Stimulated activated CD8-positive, alpha-beta memory T cell treated with anti-CD3 and anti-CD28 coated beads, Interleukin-4, amount 100 ng/mL, for 1 hour (primary cell): ENCODE measurements at regions not wholly inside any gene's neighbourhood (a gene's known extent, or its start where the extent isn't known, plus 50 kb on each side); places are given as distances from the start of the nearest gene placed in this dataset.

ENCODE experiments used
- DNase-seq, 2 donors: peaks; one replicate each; pipeline ENCODE4 v3.0.0-alpha.2; 2020; ENCODE audit warnings: low read depth in 2 of 2, low spot score in 1 of 2

DNA sequence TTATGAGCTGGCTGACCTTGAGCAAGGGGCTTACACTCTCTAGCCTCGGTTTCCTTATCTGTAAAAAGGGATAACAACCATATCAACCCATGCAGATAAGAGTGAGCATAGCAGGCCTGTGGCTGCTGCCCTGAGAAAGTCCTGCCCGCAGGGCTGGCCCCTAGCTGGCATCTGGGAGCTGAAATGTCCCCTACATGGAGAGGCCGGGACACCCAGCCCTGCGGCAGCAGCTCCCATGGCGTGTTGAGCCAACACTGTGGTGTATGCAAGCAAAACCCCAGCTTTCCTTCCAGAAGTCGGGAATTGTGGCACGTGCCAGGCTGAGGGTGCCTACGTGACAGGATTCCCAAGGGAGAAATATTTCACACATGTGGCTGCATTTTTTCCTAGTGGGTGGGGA is 358.9 kb downstream of the CTTN start:
- no peak for DNase-seq

DNA sequence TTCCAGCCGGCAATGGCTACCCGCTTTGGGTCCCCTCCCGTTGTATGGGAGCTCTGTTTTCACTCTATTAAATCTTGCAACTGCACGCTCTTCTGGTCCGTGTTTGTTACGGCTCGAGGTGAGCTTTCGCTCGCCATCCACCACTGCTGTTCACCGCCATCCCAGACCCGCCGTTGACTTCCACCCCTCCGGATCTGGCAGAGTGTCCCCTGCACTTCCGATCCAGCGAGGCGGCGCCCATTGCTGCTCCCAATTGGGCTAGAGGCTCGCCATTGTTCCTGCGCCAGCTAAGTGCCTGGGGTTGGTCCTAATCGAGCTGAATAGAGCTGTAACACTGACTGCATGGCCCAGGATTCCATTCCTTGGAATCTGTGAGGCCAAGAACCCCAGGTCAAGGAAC is 359.9 kb downstream of the CTTN start:
- no peak for DNase-seq

DNA sequence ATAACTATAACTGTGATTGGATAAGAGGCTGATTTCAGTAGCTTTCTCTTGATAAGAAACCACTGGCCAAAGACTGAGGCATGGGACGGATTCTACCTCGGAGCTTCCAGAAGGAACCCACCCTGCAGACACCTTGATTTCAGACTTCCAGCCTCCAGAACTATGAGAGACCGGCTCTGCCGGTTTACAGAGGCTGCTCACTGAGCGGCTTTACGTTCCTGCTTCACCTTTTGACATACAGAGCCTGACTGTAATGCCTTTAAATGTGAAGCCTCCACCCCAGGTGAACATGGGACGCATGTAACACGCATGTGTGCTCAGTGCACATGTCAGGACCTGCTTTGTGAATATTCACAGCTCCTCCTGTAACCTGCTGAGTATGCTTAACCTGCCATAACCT is 361.5 kb downstream of the CTTN start:
- DNase-seq: no peak

DNA sequence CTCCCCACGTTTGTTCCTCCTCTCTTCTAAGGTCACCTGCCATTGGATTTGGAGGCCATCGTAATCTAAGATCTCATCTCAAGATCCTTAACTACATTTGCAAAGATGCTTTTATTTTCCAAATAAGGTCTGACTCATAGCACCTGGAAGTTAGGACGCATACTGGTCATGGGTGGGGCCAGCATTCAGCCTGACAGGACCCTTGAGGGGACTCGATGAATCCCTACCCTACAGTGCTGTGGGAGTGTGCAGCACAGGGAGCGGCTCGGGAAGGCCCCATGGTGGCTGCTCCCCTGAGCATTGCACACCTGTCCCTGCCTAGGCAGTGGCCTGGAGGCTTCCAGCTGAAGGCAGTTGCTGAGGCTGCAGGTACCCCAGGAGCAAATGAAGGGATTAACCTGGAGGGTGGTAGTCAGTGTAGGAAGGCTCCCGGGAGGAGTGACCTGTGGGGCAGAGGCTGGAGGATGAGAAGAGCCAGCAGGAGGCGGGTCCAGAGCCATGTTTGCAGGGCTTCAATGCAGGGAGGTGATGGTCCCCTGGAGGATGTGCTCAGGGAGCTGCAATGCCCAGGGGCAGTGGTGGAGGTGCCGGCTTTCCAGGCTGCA is 362.2 kb downstream of the CTTN start:
- no peak for DNase-seq

DNA sequence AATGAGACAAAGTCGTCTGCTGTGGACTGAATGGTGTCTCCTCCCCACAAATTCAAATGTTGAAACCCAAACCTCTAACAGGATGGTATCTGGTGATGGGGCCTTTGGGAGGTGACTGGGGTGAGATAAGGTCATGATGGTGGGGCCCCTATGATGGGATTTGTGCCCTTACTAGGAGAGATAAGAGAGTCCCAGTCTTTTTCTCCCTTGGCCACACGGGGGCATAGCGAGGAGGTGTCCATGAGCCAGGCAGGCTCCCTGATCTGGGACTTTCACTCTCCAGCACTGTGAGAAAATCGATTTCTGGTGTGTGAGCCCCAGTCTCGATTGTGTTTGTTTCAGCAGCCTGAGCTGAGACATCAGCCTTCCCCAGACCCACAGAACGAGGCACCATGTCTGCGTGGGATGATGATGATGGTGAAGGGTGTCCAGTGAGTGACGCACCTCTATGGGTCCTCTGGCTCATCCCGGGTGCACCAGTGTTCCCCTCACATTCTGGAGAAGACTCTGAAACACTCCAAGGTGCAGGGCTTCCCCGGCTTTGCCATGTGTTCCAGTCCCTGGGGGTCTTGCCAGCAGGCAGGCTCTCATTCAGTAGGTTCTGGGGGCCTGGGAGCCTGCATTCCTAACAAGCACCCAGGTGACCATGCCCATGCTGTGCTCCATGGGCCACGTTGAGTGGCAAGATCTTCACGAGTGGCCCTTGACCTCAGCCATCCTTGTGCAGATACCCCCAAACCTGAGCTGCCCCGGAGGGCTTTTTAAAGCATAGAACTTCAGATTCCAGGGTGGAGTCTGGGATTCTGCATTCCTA is 363.0 kb downstream of the CTTN start:
- DNase-seq: no peak

DNA sequence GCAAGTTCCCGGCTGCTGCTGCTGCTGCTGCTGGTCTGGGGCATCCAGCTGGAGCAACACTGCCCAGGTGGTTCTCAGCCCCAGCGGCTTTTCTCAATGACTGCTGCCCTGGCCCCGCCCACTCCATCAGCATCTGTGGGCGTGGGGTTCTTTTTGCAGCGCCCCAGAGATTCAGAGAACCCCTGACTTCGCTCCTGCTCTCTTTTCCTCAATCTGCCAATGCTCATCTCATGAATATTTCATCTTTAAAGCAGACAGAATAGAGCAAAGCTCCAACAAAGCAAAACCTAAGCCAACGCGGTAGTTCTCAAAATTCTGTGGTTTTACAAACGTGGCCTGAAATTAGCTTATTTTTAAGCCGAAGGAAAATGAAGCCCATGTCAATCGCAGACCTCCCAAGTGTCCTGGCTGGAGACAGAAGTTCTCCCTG is 363.6 kb downstream of the CTTN start:
- no peak for DNase-seq

DNA sequence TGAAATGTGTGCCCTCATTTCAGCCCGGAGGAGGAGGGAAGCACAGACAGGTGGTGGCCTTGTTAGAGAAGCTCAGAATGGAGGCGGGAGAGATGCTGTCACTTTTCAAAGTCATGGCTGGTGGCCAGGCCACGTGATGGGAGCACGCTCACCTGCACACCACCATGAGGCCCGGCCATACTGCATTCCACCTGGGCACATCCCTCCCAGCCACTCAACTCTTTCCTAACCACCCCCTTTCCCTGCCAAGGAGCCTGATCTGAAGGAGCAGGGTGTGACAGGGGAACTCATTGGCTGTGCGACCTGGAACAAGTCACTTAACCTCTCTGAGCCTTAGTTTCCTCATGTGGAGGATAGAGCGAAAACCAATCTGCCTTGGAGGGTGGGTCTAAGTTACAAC is 364.5 kb downstream of the CTTN start:
- no peak for DNase-seq

DNA sequence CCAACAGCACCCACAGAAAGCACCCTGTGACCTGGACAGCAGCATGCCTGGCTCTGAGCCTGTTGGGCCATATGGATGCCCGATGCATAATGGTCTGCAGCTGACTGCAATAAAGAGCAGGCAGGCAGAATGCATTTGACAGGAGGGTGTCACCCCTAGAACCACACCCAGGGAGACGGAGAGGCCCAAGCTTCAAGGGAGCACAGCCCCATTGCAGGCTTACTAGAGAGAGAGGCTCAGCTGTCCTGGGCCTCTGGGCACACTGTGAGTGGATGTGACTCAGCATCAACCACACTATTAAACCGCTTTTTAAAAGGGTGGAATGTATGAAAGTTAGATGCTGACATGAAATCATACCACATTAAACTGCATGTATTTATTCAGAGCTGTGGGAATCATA is 365.3 kb downstream of the CTTN start:
- DNase-seq: no peak

DNA sequence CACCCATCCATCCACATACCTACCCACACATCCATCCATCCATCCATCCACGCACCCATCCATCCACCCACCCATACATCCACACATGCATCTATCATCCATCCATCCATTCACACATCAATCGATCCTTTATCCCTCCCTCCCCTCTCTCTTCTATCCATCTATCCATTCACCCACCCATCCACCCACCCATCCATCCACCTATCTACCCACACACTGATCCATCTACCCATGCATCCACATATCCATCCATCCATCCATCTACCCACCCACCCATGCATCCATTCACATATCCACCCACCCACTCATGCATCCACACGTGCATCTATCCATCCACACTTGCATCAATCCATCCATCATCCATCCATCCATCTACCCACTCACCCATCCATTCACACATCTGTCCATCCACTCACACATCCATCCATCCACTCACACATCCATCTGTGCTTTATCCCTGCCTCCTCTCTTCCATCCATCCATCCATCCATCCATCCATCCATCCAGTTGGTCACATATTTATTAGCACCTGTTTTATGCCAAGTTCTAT is 366.1 kb downstream of the CTTN start:
- no peak for DNase-seq

DNA sequence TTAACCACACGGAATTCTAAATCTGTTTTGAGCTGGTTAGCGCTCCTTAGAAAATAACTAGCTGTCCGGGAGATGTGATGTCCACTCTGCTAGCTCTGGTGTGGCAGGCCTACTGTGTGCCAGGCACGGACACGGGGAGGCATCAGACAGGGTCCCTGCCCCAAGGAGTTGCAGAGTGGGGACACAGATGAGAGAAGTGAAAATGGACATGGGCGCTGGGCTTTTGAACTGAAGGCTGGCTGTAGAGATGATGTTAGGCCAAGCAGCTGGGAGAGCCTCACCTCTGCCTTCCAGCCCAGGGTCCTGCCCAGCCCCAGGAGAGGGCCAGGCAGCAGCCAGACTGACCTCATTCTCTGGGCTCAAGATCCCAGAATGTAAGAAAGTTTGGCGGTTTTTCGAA is 368.6 kb downstream of the CTTN start:
- no peak for DNase-seq

DNA sequence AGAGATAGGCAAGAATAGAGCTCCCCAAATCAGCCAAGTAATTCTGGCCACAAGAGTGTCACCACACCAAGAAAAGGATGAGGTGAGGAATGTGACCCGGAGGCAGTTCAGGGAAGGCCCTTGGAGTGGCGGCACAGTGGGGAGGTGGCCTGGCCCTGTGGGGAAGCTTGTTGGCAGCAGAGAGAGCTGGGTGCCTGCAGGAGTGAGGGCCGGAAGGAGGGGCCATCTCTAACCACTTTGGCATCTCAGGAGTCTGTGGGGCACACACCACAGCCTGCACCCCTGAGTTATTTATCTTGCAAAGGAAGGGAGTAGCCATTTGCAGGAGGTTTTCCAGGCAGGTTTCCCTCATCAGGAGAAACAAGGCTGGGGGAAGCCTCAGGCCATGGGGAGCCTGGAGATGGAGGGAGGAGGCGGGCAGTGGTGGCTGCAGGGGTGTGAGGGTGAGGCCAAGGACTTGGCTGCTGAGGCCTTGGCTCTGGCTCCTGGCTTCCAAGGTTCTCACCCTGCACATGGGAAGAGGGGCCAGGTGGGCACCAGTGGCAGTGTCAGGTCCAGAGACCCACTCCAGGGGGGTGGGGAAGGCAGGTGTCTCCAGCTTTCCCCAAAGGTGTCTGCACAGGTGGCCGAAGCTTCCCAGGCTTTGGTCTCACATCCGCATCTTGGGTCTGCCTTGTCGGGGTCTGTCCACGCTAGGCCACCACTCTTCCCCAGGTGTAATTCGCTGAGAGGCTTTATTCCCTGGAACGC is 370.2 kb downstream of the CTTN start:
- no peak for DNase-seq

DNA sequence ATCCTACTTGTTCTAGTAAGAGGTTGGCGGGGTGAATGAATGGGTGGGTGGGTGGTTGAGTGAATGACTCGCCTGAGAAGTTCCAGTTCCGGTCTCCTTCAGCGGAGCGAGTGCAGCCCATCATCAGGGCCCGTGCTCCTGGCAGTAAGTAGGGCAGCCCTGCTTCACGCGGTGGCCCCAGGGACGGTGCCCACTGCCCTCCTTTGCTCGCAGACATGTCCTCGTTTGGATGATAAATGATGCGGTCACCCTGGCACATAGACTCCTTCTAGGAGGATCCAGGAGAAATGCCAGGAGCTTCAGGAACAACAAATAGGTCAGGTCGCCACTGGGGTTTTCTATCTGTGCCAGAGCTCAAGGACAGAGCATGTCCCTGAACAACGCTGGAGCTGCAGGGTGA is 370.8 kb downstream of the CTTN start:
- DNase-seq: no peak

DNA sequence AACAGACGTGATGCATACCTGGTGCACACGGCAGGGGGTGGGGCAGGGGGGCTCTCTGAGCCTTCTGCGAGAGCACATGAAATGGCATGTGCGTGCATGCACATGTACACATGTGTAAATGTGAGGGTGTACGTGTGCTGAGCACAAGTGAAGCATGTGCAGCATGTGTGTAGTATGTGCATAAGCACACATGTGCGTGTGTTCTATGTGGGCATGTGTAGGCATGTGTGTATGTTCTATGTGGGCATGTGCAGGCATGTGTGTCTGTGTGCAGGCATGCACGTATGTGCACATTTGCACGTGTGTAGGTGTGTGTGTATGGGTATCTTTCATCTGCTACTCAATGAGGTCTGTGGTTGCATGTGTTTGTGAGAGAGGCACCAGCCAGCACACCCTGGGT is 371.2 kb downstream of the CTTN start:
- no peak for DNase-seq

DNA sequence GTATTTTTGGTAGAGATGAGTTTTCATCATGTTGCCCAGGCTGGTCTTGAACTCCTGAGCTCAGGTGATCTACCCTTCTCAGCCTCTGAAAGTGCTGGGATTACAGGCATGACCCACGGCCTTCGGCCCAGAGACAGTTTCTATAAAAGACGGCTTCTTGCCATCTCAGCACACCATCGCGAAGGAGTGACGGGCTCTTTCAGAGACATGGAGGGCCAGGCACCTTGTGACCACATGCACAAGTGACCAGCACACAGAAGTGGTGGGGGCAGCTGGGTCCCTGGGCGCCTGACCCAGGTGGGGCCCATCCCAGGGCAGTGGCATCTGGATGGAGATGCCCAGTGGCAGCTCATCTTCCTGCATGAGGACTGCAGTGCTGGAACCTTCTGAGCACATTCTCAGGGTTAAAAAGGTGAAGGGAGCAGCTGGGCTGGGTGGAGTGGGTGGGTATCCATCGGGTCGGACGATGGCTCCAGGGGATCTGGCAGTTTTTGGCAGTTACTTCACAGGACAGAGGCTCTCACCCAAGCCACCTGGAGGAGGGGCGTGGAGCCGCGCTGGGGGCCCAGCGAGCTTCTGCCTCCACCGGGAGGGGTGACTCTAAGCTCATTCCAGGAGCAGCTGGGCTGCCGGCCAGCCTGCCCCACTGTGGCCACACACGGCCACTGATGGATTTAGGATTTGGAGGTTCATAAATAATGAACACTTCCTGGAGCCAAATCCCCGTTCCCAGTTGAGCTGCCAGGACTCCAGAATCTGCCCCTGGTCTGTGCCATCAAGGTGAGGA is 373.0 kb downstream of the CTTN start:
- DNase-seq: no peak

DNA sequence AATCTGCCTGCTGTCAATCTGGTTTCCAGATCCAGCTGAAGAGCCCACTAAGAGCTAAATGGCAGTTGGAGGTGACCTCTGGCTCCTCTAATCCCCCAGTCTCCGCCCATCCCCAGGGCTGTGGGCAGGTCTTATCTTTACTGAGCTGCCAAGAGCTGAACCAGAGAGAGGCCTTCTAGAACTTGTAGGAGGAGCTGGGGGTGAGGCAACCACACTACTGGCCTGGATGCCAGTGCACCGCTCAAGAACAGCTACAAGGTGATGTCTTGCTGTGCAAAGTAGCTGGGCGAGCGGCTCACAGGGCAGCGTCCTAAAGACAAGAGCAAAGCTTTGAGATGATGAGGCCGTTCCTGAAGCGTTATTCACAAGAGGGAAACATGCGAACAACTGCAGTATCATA is 374.6 kb downstream of the CTTN start:
- no peak for DNase-seq

DNA sequence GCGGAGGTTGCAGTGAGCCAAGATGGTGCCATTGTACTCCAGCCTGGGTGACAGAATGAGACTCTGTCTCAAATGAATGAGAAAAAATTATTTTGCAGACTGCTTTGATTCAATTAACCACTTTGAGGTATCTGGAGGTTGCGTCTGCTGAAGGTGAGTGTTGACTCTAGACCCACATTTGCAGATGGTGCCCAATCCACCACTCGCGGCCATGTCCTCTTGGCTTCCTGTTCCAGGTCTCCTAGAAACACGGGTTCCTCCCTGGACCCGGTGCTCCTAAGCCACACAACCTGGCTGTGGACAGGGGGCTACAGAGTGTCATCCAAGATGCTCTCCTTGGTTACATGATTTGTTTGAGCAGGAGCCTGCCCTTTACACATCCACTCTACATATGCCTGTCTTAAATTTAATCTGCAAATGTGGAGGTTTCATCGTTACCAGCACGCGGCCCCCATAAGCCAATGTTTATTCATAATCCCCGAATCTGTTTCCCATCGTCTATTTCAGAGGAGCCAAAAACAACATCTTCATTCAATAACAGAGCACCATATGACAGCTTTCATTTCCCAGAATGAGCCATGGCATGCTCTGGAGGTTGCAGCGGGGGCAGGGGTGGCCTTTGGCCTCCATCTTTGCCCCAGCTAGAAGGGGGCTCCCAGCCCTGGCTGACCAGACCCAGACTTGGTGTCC is 377.2 kb downstream of the CTTN start:
- no peak for DNase-seq

DNA sequence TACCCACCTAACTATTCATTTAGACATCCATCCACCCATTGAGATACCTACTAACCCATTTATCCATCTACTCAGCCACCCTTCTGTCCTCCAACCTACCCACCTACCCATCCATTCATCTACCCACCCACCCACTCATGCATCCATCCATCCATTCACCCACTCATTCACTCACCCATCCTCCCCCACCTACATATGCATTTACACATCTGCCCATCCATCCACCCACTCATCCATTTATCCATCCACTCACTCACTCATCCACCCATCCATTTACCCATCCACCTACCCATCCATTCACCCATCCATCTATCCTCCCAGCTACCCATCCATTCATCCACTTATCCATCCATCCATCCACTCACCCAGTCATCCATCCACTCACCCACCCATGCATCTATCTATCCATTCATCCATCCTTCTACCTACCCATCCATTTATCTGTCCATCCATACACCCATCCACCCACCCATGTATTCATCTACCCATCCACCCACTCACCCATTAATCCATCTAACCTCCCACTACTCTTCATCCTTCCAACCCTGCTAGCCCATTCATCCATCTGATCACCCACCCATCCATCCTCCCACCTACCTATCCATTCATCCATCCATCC is 378.7 kb downstream of the CTTN start:
- no peak for DNase-seq

DNA sequence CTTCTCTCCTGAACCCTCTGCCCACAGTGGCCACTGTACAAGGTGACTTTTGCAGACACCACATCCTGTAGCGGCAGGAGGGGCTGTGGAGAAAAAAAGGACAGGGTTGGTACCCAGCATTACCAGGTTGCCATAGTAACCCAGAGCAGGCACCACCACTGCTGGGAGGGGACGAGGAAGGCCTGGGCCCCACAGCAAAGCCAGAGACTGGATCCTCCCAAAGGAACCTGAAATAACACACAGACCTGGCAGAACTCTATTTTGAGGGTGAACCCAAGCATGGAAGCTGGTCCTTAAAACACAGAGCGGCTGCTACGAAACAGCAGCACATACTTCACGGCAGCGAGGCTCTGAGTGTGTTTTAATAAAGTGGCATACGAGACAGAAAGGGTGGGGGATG is 380.6 kb downstream of the CTTN start:
- DNase-seq: no peak

DNA sequence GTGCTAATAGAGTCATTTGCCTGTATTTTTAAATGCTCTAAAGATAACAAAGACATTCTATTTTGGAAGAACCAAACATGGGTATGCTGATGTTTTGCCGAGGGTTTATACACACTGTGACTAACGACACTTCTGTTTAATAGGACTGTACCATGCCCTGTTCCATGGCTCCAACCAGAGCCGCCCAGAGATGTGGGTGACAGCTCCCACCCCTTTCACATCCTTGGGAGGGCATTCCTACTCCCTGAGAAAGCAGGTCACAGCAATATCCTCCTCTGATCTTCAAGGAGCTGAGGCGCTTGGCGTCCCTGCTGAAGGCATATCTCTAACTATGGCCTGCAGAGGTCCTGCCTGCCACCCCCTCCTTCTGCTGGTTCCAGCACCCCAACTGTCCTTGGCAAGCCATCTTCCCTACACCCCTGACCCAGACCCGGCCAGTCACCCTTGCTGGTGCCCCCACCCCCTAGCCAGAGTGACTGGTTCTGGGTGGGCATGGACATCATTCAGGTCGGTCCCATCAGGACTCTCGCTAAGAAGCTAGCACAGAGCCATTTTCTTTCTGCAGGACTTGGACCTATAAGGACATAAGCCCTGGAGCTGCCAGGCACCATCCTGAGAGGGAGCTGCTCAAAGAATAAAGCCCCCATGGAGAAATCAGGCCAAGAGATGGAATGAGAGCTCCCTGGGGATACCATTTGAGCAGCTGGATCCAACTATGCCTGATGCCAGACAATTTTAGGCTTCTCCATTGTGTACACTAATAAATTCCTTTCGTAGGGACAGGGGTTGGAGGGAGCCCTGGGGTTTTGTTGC is 381.3 kb downstream of the CTTN start:
- DNase-seq: no peak

DNA sequence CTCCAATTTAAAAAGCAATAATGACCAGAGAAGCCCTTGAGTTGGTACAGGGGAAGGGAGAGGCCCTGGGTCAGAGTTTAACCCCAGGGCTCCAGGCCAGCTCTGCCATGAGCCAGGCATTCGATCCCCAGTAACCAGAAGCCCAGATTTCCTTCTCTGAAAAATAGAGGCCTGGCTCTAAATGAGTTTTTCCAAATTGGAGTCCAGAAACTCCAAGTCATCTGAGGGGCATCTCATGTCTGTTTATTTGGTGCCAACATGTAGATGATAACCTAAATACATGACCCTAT is 381.9 kb downstream of the CTTN start:
- no peak for DNase-seq
